ENCODE measurements at regions not wholly inside any gene's neighbourhood (a gene's known extent, or its start where the extent isn't known, plus 50 kb on each side); places are given as distances from the start of the nearest gene placed in this dataset.

- TF ChIP-seq MYC (IDR thresholded peaks at IDR 0.05; ENCODE audit: low read depth, low read length) (no peak), MYC (CRISPR knock-in tag; IDR thresholded peaks at IDR 0.05; ENCODE audit: borderline replicate concordance, low read depth) (no peak), EHMT2 (IDR thresholded peaks at IDR 0.05) (no peak), HCFC1 (IDR thresholded peaks at IDR 0.05; ENCODE audit: low read depth, low read length) (no peak), USF2 (CRISPR knock-in tag; IDR thresholded peaks at IDR 0.05) (no peak), CTCF (IDR thresholded peaks at IDR 0.05 in 2 of 3, conservative IDR thresholded peaks at IDR 0.05 in 1 of 3; ENCODE audit: insufficient read depth in 2 of 3, low read depth in 1 of 3, low read length in 3 of 3) (no peak), MYNN (IDR thresholded peaks at IDR 0.05) (no peak), MYNN (CRISPR knock-in tag; IDR thresholded peaks at IDR 0.05) (no peak)
Measured at GRCh38 chr1:234726359-234726943, 116.5 kb upstream of the IRF2BP2 start.

Data from K562 (cell line).